ENCODE measurements at regions not wholly inside any gene's neighbourhood (a gene's known extent, or its start where the extent isn't known, plus 50 kb on each side); places are given as distances from the start of the nearest gene placed in this dataset.

DNA sequence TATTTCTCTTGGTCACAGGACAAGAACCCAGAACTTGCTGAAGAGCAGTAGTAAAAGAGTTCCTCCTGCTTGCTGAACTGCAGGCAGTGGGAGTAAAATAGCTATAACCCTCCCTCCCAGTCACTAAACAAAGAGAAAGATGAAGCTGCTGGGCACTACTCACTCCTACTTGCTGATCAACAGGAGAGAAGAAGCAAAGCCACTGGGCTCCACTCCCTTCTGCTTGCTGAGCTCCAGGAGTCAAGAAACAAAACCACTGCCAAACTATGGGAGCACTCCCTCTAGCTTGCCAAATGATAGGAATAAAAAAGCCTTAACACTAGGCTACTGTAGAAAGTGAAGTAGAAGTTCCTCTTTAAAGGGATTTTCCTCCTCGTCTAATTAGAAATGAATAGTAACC lies 155.3 kb downstream of the RASSF9 start:
- H3K27me3 ChIP-seq (ENCODE audit: control insufficient read depth, insufficient read depth, low read length) = no peaks in the 10 kb centered on the region
- no peaks in the 10 kb centered on the region for H3K4me1 ChIP-seq (ENCODE audit: control insufficient read depth, insufficient read depth, low read length)
- H3K9ac ChIP-seq (ENCODE audit: low read depth, low read length) = no peak overlapping the region
- no peak overlapping the region for H3K27ac ChIP-seq (ENCODE audit: low read depth, low read length)
- H3K9me3 ChIP-seq (ENCODE audit: control insufficient read depth, insufficient read depth, low read length) = peaks cover 7% of the 10 kb centered on the region; the same call in 1 of the 2 replicates
- no peaks in the 10 kb centered on the region for H3K36me3 ChIP-seq (ENCODE audit: control insufficient read depth, insufficient read depth, low read length)
- no peak overlapping the region for H3K4me3 ChIP-seq (ENCODE audit: low read depth, low read length)

DNA sequence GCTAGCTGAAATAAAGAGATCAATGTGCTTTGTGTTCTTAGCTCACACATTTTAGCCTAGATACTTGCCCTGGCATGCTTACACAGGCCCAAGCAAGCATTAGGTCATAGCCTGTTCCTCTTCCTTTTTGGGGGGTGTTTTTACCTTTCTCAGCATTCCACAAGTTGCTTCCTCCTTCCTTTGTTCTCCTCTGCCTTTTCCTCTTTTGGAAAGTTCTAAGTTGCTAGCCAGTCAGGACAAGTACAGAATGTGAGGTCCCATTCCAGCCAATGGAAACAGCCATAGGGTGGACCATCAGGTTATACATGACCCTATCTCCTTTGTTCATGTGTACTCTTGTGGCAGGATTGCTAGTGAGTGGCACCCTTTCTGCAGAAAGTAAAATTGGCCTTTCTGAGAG lies 154.9 kb downstream of the RASSF9 start:
- Histone ChIP-seq H3K4me3 (ENCODE audit: low read depth, low read length) (no peak overlapping the region), H3K4me1 (ENCODE audit: control insufficient read depth, insufficient read depth, low read length) (no peaks in the 10 kb centered on the region), H3K27ac (ENCODE audit: low read depth, low read length) (no peak overlapping the region), H3K36me3 (ENCODE audit: control insufficient read depth, insufficient read depth, low read length) (no peaks in the 10 kb centered on the region), H3K9me3 (ENCODE audit: control insufficient read depth, insufficient read depth, low read length) (peaks cover 7% of the 10 kb centered on the region; the same call in 1 of the 2 replicates), H3K27me3 (ENCODE audit: control insufficient read depth, insufficient read depth, low read length) (no peaks in the 10 kb centered on the region), H3K9ac (ENCODE audit: low read depth, low read length) (no peak overlapping the region)

DNA sequence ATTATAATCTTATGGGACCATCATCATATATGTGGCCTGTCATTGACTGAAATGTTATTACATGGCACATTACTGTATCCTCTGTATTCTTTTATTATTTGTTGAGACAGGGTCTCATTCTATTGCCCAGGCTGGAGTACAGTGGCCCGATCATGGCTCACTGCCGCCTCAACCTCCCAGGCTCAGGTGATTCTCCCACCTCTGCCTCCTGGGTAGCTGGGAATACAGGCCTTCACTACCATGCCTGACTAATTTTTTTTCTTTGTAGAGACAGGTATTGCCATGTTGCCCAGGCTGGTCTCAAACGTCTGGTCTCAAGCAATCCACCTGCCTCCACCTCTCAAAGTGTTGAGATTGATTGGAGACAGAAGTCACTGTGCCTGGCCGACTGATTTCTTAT lies 153.2 kb downstream of the RASSF9 start:
- Histone ChIP-seq H3K27me3 (ENCODE audit: control insufficient read depth, insufficient read depth, low read length) (no peaks in the 10 kb centered on the region), H3K9ac (ENCODE audit: low read depth, low read length) (no peak overlapping the region), H3K4me1 (ENCODE audit: control insufficient read depth, insufficient read depth, low read length) (peaks cover 6% of the 10 kb centered on the region; the same call in 1 of the 2 replicates), H3K4me3 (ENCODE audit: low read depth, low read length) (no peak overlapping the region), H3K27ac (ENCODE audit: low read depth, low read length) (no peak overlapping the region), H3K36me3 (ENCODE audit: control insufficient read depth, insufficient read depth, low read length) (no peaks in the 10 kb centered on the region), H3K9me3 (ENCODE audit: control insufficient read depth, insufficient read depth, low read length) (peaks cover 7% of the 10 kb centered on the region; the same call in 1 of the 2 replicates)

DNA sequence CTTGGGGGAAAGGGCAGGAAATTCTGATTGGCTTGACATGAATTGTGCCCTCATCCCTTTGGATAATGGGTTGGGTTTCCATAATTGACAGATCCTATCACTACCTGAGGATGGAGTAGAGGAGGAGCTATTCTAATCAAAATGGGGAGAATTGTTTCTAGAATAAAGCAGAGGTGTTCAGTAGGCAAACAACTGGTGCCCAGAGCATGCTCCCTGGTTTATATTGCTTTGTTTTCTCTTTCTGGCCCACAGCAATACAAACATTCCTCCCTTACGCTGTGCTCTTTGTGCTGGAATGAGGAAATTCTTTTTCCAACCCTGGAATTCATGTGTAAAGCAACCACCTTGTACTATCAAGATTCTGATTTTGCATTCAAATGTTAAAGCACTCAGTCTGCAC lies 147.4 kb downstream of the RASSF9 start:
- Histone ChIP-seq H3K36me3 (ENCODE audit: control insufficient read depth, insufficient read depth, low read length) (no peaks in the 10 kb centered on the region), H3K27me3 (ENCODE audit: control insufficient read depth, insufficient read depth, low read length) (no peaks in the 10 kb centered on the region), H3K4me3 (ENCODE audit: low read depth, low read length) (no peak overlapping the region), H3K9me3 (ENCODE audit: control insufficient read depth, insufficient read depth, low read length) (no peaks in the 10 kb centered on the region), H3K9ac (ENCODE audit: low read depth, low read length) (no peak overlapping the region), H3K4me1 (ENCODE audit: control insufficient read depth, insufficient read depth, low read length) (peaks cover 18% of the 10 kb centered on the region), H3K27ac (ENCODE audit: low read depth, low read length) (no peak overlapping the region)

DNA sequence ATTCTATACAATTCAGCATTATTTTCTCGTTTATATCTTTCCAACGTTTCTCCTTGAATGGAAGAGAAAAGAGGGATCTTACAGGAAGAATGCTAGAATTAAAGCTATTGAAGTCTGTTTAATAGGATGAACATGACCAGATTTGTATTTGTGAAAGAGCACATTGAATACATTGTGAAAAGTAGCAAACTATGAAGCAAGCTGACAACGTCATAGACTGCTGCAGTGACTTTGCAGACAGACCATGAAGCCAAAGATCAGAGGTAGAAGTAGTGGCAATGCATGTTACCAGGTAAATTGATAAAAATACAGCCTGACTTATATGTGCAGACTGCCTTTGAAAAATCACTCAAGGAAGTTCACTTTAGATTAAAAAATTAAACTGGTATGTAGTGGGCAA lies 146.1 kb downstream of the RASSF9 start:
- Histone ChIP-seq H3K4me3 (ENCODE audit: low read depth, low read length) (no peak overlapping the region), H3K27me3 (ENCODE audit: control insufficient read depth, insufficient read depth, low read length) (no peaks in the 10 kb centered on the region), H3K9me3 (ENCODE audit: control insufficient read depth, insufficient read depth, low read length) (no peaks in the 10 kb centered on the region), H3K4me1 (ENCODE audit: control insufficient read depth, insufficient read depth, low read length) (peaks cover 18% of the 10 kb centered on the region), H3K27ac (ENCODE audit: low read depth, low read length) (no peak overlapping the region), H3K36me3 (ENCODE audit: control insufficient read depth, insufficient read depth, low read length) (no peaks in the 10 kb centered on the region), H3K9ac (ENCODE audit: low read depth, low read length) (no peak overlapping the region)

DNA sequence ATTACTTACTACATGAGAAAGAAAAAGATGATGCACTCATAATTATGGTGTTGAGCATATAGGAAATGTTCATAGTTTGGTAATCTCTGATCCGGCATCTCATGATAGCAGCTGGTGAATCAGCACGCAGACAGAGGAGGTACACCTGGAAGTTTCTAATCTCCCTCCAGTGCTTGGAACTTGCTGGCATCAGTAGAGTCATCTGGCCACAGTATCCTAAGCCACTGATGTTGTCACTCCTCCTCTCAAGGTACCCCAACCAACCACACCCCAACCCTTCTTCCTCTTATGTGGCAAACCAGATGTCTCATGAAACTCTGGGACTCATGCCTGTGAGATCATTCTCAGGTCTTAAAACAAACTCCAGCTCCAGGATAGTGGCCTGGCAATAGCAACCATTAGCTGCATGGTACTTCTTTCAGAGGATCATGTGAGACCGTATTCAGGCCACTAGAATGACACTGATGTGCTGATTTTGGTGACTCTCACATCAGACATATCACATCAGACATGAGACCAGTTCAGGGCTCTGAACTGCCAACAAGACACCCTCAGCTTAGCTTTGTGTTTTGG lies 143.0 kb downstream of the RASSF9 start:
- Histone ChIP-seq H3K4me1 (ENCODE audit: control insufficient read depth, insufficient read depth, low read length) (peaks cover 11% of the 10 kb centered on the region), H3K27me3 (ENCODE audit: control insufficient read depth, insufficient read depth, low read length) (no peaks in the 10 kb centered on the region), H3K36me3 (ENCODE audit: control insufficient read depth, insufficient read depth, low read length) (no peaks in the 10 kb centered on the region), H3K27ac (ENCODE audit: low read depth, low read length) (no peak overlapping the region), H3K4me3 (ENCODE audit: low read depth, low read length) (no peak overlapping the region), H3K9me3 (ENCODE audit: control insufficient read depth, insufficient read depth, low read length) (no peaks in the 10 kb centered on the region), H3K9ac (ENCODE audit: low read depth, low read length) (no peak overlapping the region)

DNA sequence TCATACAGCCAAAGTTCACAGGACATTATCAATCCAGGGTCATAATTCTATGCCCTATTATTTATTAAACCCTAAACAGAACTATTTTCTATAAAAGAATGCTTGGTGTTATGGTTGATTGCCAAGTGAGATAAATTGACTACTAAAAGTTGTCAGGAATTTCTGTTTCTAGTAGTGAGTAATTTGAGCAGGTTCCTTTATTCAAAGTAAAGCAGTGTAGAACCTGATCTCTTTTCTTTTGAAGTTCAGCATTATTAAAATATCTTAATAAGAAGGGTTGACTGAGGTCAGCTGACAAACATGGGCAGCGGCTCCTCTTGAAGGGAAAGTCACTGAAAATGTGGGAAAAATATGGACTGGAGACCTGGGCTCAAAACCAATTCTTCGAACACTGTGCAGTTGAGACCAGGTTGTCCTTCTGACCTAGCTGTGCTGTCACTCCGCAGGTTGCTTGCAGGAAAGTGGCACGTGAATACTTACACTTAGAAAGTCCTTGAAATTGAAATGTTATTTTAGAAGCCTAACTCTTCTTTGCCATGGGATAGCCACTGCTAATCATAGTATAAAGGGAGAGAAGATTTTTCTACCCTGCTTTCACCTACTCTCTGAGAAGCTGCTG lies 141.0 kb downstream of the RASSF9 start:
- H3K4me1 ChIP-seq (ENCODE audit: control insufficient read depth, insufficient read depth, low read length) = no peaks in the 10 kb centered on the region
- no peaks in the 10 kb centered on the region for H3K36me3 ChIP-seq (ENCODE audit: control insufficient read depth, insufficient read depth, low read length)
- no peaks in the 10 kb centered on the region for H3K27me3 ChIP-seq (ENCODE audit: control insufficient read depth, insufficient read depth, low read length)
- no peak overlapping the region for H3K27ac ChIP-seq (ENCODE audit: low read depth, low read length)
- no peak overlapping the region for H3K9ac ChIP-seq (ENCODE audit: low read depth, low read length)
- no peaks in the 10 kb centered on the region for H3K9me3 ChIP-seq (ENCODE audit: control insufficient read depth, insufficient read depth, low read length)
- no peak overlapping the region for H3K4me3 ChIP-seq (ENCODE audit: low read depth, low read length)

DNA sequence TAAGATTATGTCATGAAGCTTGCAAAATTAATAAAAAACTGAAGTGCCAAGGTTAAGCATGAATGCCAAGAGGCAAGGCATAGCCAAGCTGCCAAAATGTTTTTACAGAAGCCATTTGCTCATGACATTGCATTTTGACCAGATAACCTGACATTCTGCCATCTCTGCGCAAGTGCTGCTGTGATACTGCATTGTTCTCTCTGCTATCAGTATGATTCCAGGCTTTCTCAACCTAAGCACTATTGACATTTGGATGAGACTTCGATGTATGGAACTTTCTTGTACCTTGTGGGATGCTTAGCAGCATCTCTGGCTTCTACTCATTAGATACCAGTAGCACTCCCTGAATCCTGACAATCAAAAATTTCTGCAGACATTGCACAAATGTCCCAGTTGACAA lies 139.2 kb downstream of the RASSF9 start:
- no peak overlapping the region for H3K27ac ChIP-seq (ENCODE audit: low read depth, low read length)
- no peaks in the 10 kb centered on the region for H3K9me3 ChIP-seq (ENCODE audit: control insufficient read depth, insufficient read depth, low read length)
- no peaks in the 10 kb centered on the region for H3K27me3 ChIP-seq (ENCODE audit: control insufficient read depth, insufficient read depth, low read length)
- no peaks in the 10 kb centered on the region for H3K36me3 ChIP-seq (ENCODE audit: control insufficient read depth, insufficient read depth, low read length)
- no peak overlapping the region for H3K9ac ChIP-seq (ENCODE audit: low read depth, low read length)
- H3K4me3 ChIP-seq (ENCODE audit: low read depth, low read length) = no peak overlapping the region
- no peaks in the 10 kb centered on the region for H3K4me1 ChIP-seq (ENCODE audit: control insufficient read depth, insufficient read depth, low read length)

DNA sequence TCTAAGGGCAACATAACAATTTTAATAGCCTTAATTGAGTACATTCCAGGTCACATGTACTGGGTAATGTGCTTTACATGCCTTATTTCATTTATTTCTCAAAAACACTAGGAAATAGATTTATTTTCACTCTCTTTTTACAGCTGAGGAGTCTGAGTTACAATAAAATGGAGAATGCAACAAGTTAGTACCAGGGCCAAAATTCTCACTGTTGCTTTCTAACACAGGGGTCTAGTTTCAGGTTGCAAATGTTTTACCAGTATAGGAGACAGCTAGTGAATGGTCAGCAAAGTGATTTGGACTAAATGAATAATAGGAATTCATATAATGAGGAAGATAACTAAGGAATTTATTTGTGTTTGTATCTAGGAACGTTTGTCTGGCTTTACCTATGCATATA lies 137.3 kb downstream of the RASSF9 start:
- no peaks in the 10 kb centered on the region for H3K36me3 ChIP-seq (ENCODE audit: control insufficient read depth, insufficient read depth, low read length)
- no peaks in the 10 kb centered on the region for H3K4me1 ChIP-seq (ENCODE audit: control insufficient read depth, insufficient read depth, low read length)
- no peak overlapping the region for H3K27ac ChIP-seq (ENCODE audit: low read depth, low read length)
- H3K9me3 ChIP-seq (ENCODE audit: control insufficient read depth, insufficient read depth, low read length) = no peaks in the 10 kb centered on the region
- no peaks in the 10 kb centered on the region for H3K27me3 ChIP-seq (ENCODE audit: control insufficient read depth, insufficient read depth, low read length)
- H3K9ac ChIP-seq (ENCODE audit: low read depth, low read length) = no peak overlapping the region
- no peak overlapping the region for H3K4me3 ChIP-seq (ENCODE audit: low read depth, low read length)

DNA sequence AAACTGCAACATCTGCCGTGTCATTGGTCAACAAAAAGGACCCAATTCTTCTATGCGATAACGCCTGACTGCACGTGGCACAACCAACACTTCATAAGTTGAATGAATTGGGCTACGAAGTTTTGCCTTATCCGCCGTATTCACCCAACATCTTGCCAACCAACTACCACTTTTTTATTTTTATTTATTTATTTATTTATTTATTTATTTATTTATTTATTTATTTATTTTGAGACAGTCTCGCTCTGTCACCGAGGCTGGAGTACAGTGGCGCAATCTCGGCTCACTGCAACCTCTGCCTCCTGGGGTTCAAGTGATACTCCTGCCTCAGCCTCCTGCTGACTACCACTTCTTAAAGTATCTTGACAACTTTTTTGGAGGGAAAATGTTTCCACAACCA lies 127.4 kb downstream of the RASSF9 start:
- Histone ChIP-seq H3K36me3 (ENCODE audit: control insufficient read depth, insufficient read depth, low read length) (no peaks in the 10 kb centered on the region), H3K9me3 (ENCODE audit: control insufficient read depth, insufficient read depth, low read length) (no peaks in the 10 kb centered on the region), H3K9ac (ENCODE audit: low read depth, low read length) (no peak overlapping the region)

DNA sequence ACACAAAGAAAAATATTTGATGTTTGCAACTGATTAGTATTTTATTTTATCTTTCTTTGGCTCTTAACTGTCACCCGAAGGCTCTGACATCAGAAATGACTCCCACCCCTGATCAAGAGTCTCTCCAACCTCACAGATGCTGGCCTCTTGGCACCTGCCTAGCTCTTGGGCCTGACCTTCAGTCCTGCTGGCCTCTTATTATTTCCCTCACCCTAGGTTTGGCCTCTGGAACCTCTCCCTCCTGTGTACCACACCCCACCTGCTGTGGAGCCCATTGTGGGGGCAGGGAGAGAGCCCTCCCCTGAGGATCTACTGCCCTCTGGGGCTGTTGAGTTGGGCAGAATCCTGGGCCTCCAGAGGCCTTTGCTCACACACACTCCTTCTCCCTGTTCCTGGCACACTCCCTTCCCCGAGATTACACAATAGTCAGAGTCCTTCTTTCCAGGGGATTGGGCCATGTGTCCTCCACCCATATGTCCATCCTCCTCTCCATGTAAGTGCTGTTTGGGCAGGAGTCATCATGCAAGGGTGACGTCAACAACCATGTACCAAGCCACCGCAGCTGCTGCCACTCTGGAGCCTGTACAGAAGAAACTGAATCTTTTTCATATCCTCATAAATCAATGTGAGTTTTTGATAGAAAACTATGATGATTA lies 124.3 kb downstream of the RASSF9 start:
- H3K4me3 ChIP-seq (ENCODE audit: low read depth, low read length) = no peak overlapping the region
- H3K27me3 ChIP-seq (ENCODE audit: control insufficient read depth, insufficient read depth, low read length) = no peaks in the 10 kb centered on the region
- no peak overlapping the region for H3K9ac ChIP-seq (ENCODE audit: low read depth, low read length)
- no peak overlapping the region for H3K27ac ChIP-seq (ENCODE audit: low read depth, low read length)
- H3K9me3 ChIP-seq (ENCODE audit: control insufficient read depth, insufficient read depth, low read length) = no peaks in the 10 kb centered on the region
- no peaks in the 10 kb centered on the region for H3K36me3 ChIP-seq (ENCODE audit: control insufficient read depth, insufficient read depth, low read length)
- H3K4me1 ChIP-seq (ENCODE audit: control insufficient read depth, insufficient read depth, low read length) = no peaks in the 10 kb centered on the region

More for the DNA sequence above, 127.4 kb downstream of the RASSF9 start:
- H3K27ac ChIP-seq (ENCODE audit: low read depth, low read length) = no peak overlapping the region
- no peaks in the 10 kb centered on the region for H3K4me1 ChIP-seq (ENCODE audit: control insufficient read depth, insufficient read depth, low read length)
- H3K4me3 ChIP-seq (ENCODE audit: low read depth, low read length) = no peak overlapping the region
- no peaks in the 10 kb centered on the region for H3K27me3 ChIP-seq (ENCODE audit: control insufficient read depth, insufficient read depth, low read length)
